H1 (cell line): ENCODE measurements at regions not wholly inside any gene's neighbourhood (a gene's known extent, or its start where the extent isn't known, plus 50 kb on each side); places are given as distances from the start of the nearest gene placed in this dataset.

Source experiments
- CTCF ChIA-PET: fragments of 300-600 bp; sonication (Branson Sonifier 250); formaldehyde crosslinking; loops from one replicate; lab custom pipeline; 2021; ENCODE audit not compliant: partially characterized antibody; lab: Charles Lee
- POLR2A ChIA-PET: fragments of 300-600 bp; sonication (Branson Sonifier 250); formaldehyde crosslinking; loops from one replicate; lab custom pipeline; 2021; ENCODE audit warnings: inconsistent platforms; ENCODE audit not compliant: partially characterized antibody; lab: Charles Lee
- DNase-seq, 2 experiments: peaks; one replicate each; pipeline versions ENCODE4 v3.0.0 to v3.0.0-alpha.2; 2010 to 2022; ENCODE audit warnings: low spot score in 2 of 2, low read depth in 1 of 2, mixed read lengths in 1 of 2
- FAIRE-seq: peaks from 2 replicates; lab custom pipeline; 2011; peaks lifted over from hg19 to GRCh38; lab: Jason Lieb, UNC
- H2AFZ ChIP-seq: 2 replicates; pipeline ENCODE4 v1.8.1; 2012; ENCODE audit warnings: low read length, inconsistent platforms
- H2AK5ac ChIP-seq: 2 replicates; pipeline ENCODE4 v1.6.1; 2013; ENCODE audit warnings: low read depth, low read length
- H2BK120ac ChIP-seq: replicated peaks from 2 replicates; pipeline ENCODE3; 2013; ENCODE audit warnings: low read depth, low read length, inconsistent platforms
- H2BK12ac ChIP-seq: 2 replicates; pipeline ENCODE4 v1.6.1; 2013; ENCODE audit warnings: low read depth, low read length
- H2BK15ac ChIP-seq: 2 replicates; pipeline ENCODE4 v1.6.1; 2013; ENCODE audit warnings: low read length
- H2BK20ac ChIP-seq: 2 replicates; pipeline ENCODE4 v1.6.1; 2013; ENCODE audit warnings: low read length
- H2BK5ac ChIP-seq: 2 replicates; pipeline ENCODE4 v1.6.1; 2013; ENCODE audit warnings: low read depth, low read length
- H3K14ac ChIP-seq: 2 replicates; pipeline ENCODE4 v1.6.1; 2013; ENCODE audit warnings: inconsistent platforms; ENCODE audit not compliant: insufficient read length
- H3K18ac ChIP-seq: 2 replicates; pipeline ENCODE4 v1.6.1; 2013; ENCODE audit warnings: low read length; ENCODE audit errors: extremely low read depth
- H3K23ac ChIP-seq: 2 replicates; pipeline ENCODE4 v1.6.1; 2013; ENCODE audit warnings: inconsistent platforms; ENCODE audit not compliant: insufficient read length
- H3K23me2 ChIP-seq: 2 replicates; pipeline ENCODE4 v1.6.1; 2013; ENCODE audit warnings: low read depth, low read length
- H3K27ac ChIP-seq: 2 replicates; pipeline ENCODE4 v1.6.1; 2011; ENCODE audit warnings: low read depth, low read length, inconsistent platforms
- H3K27me3 ChIP-seq, 4 experiments: replicated peaks in 1 of 4; 1 replicate in 1 of 4; 2 replicates in 3 of 4; pipeline versions ENCODE4 v1.6.1 to v1.8.1; 2011 to 2013; ENCODE audit warnings: low read length in 3 of 4, mild to moderate bottlenecking in 3 of 4, inconsistent platforms in 2 of 4, mixed read lengths in 2 of 4, moderate library complexity in 1 of 4; ENCODE audit not compliant: control insufficient read depth in 3 of 4, insufficient read depth in 3 of 4; ENCODE audit errors: extremely low read depth in 1 of 4
- H3K36me3 ChIP-seq, 4 experiments: 2 replicates each; pipeline versions ENCODE4 v1.6.1 to v1.8.1; 2011 to 2013; ENCODE audit warnings: mild to moderate bottlenecking in 4 of 4, low read length in 3 of 4, moderate library complexity in 2 of 4, control low read depth in 1 of 4, inconsistent platforms in 1 of 4; ENCODE audit not compliant: insufficient read depth in 4 of 4, control insufficient read depth in 2 of 4
- H3K4ac ChIP-seq: replicated peaks from 2 replicates; pipeline ENCODE3; 2013; ENCODE audit warnings: low read length, low read depth, mixed read lengths, inconsistent platforms; ENCODE audit not compliant: insufficient read length
- H3K4me1 ChIP-seq, 4 experiments: replicated peaks in 1 of 4; 1 replicate in 1 of 4; 2 replicates in 3 of 4; pipeline versions ENCODE4 v1.6.1 to v1.8.1; 2011 to 2013; ENCODE audit warnings: low read length in 3 of 4, inconsistent platforms in 2 of 4, mixed read lengths in 1 of 4; ENCODE audit not compliant: insufficient read depth in 4 of 4, control insufficient read depth in 3 of 4
- H3K4me2 ChIP-seq, 2 experiments: 2 replicates each; pipeline versions ENCODE4 v1.6.1 to v1.8.1; 2011 to 2013; ENCODE audit warnings: low read depth in 2 of 2, low read length in 2 of 2, control low read depth in 1 of 2, inconsistent platforms in 1 of 2, mild to moderate bottlenecking in 1 of 2; ENCODE audit not compliant: insufficient read depth in 1 of 2
- H3K4me3 ChIP-seq, 4 experiments: fragments of 200-600, 300-600 bp in 1 of 4; sonication (generic), shearing (Covaris generic), sonication (Bioruptor Twin) in 1 of 4; 2 replicates each; pipeline versions ENCODE4 v1.5.1 to v1.8.1; 2011 to 2016; ENCODE audit warnings: low read length in 4 of 4, low read depth in 3 of 4, control low read depth in 2 of 4, inconsistent platforms in 2 of 4, mild to moderate bottlenecking in 2 of 4, mixed read lengths in 1 of 4, moderate library complexity in 1 of 4; ENCODE audit not compliant: insufficient read depth in 2 of 4; ENCODE audit errors: extremely low read depth in 1 of 4
- H3K56ac ChIP-seq: replicated peaks from 2 replicates; pipeline ENCODE3; 2013; ENCODE audit warnings: low read depth, mild to moderate bottlenecking, mixed read lengths, low read length, inconsistent platforms; ENCODE audit not compliant: insufficient read length
- H3K79me1 ChIP-seq: 2 replicates; pipeline ENCODE4 v1.6.1; 2013; ENCODE audit warnings: low read depth, low read length, control low read depth
- H3K79me2 ChIP-seq, 2 experiments: 2 replicates each; pipeline versions ENCODE4 v1.6.1 to v1.8.1; 2012 to 2013; ENCODE audit warnings: low read length in 2 of 2, mild to moderate bottlenecking in 2 of 2, inconsistent platforms in 1 of 2; ENCODE audit not compliant: insufficient read depth in 2 of 2, control insufficient read depth in 1 of 2
- H3K9ac ChIP-seq, 4 experiments: replicated peaks in 1 of 4; 1 replicate in 1 of 4; 2 replicates in 3 of 4; pipeline versions ENCODE4 v1.6.1 to v1.8.1; 2011 to 2013; ENCODE audit warnings: low read depth in 3 of 4, low read length in 3 of 4, control low read depth in 2 of 4, mild to moderate bottlenecking in 2 of 4, moderate library complexity in 2 of 4, inconsistent platforms in 1 of 4; ENCODE audit errors: extremely low read depth in 1 of 4
- H3K9me3 ChIP-seq, 2 experiments: 2 replicates each; pipeline versions ENCODE4 v1.6.1 to v1.8.1; 2012 to 2013; ENCODE audit warnings: mild to moderate bottlenecking in 2 of 2, moderate library complexity in 2 of 2, control low read depth in 1 of 2, inconsistent platforms in 1 of 2, low read depth in 1 of 2, low read length in 1 of 2, mixed read lengths in 1 of 2; ENCODE audit not compliant: insufficient read depth in 2 of 2
- H4K20me1 ChIP-seq, 2 experiments: replicated peaks in 1 of 2; 2 replicates each; pipeline versions ENCODE3 to v1.8.1; 2011 to 2013; ENCODE audit warnings: inconsistent platforms in 2 of 2, low read length in 2 of 2, mild to moderate bottlenecking in 1 of 2; ENCODE audit not compliant: insufficient read depth in 2 of 2, control insufficient read depth in 1 of 2
- H4K5ac ChIP-seq: 2 replicates; pipeline ENCODE4 v1.6.1; 2013; ENCODE audit warnings: low read length, low read depth, mixed read lengths, inconsistent platforms; ENCODE audit not compliant: insufficient read length
- H4K8ac ChIP-seq: 2 replicates; pipeline ENCODE4 v1.8.0; 2013; ENCODE audit warnings: mild to moderate bottlenecking, moderate library complexity, low read length, inconsistent platforms; ENCODE audit not compliant: insufficient read depth; ENCODE audit errors: extremely low read depth
- H4K91ac ChIP-seq: replicated peaks from 2 replicates; pipeline ENCODE3; 2013; ENCODE audit warnings: low read length, mixed read lengths, inconsistent platforms; ENCODE audit not compliant: insufficient read length
- CBX5 ChIP-seq: fragments of 300-800, 300-1000 bp; sonication (generic); IDR thresholded peaks from 2 replicates; pipeline ENCODE4 v1.7.1; 2016; ENCODE audit warnings: antibody characterized with exemption, low read length, low read depth
- CBX8 ChIP-seq: fragments of 300-800, 300-1000 bp; sonication (generic); IDR thresholded peaks from 2 replicates; pipeline ENCODE4 v1.7.1; 2016; ENCODE audit warnings: low read depth, low read length, borderline replicate concordance
- CHD1 ChIP-seq: IDR thresholded peaks from 2 replicates; pipeline ENCODE4 v1.6.1; 2012; ENCODE audit warnings: low read depth, low read length, improper control_type of control experiment
- CTCF ChIP-seq, 3 experiments: IDR thresholded peaks; 1 replicate in 2 of 3; 2 replicates in 1 of 3; pipeline versions ENCODE4 v1.5.1 to v1.6.1; 2011; ENCODE audit warnings: low read length in 3 of 3, mild to moderate bottlenecking in 3 of 3, inconsistent platforms in 2 of 3, low read depth in 1 of 3, moderate library complexity in 1 of 3; ENCODE audit not compliant: insufficient read depth in 1 of 3; ENCODE audit errors: control extremely low read depth in 1 of 3
- JUN ChIP-seq: IDR thresholded peaks from 2 replicates; pipeline ENCODE4 v1.6.1; 2011; ENCODE audit warnings: low read depth, mild to moderate bottlenecking, improper control_type of control experiment, low read length
- KDM5A ChIP-seq: fragments of 200-600 bp; IDR thresholded peaks from 2 replicates; pipeline ENCODE4 v1.7.1; 2012; ENCODE audit warnings: mild to moderate bottlenecking, low read length, inconsistent platforms, mixed read lengths
- MAX ChIP-seq: IDR thresholded peaks from 2 replicates; pipeline ENCODE4 v1.6.1; 2012; ENCODE audit warnings: inconsistent platforms
- PHF8 ChIP-seq: fragments of 200-600 bp; sonication (generic); conservative IDR thresholded peaks from 2 replicates; pipeline ENCODE4 v1.7.1; 2012; ENCODE audit warnings: low read depth, mild to moderate bottlenecking, inconsistent platforms, low read length, moderate library complexity
- SAP30 ChIP-seq: fragments of 300-600 bp; sonication (generic); IDR thresholded peaks from 2 replicates; pipeline ENCODE4 v1.7.1; 2012; ENCODE audit warnings: low read length, moderate library complexity, mild to moderate bottlenecking, inconsistent platforms; ENCODE audit not compliant: insufficient read depth, insufficient replicate concordance
- SP2 ChIP-seq: IDR thresholded peaks from 2 replicates; pipeline ENCODE4 v1.6.1; 2012; ENCODE audit warnings: mild to moderate bottlenecking, low read length, inconsistent platforms
- TAF7 ChIP-seq: optimal IDR thresholded peaks from 2 replicates; pipeline ENCODE3; 2011; ENCODE audit warnings: low read depth, mild to moderate bottlenecking, inconsistent platforms, low read length, moderate library complexity, borderline replicate concordance
- TEAD4 ChIP-seq: IDR thresholded peaks from 2 replicates; pipeline ENCODE4 v1.6.1; 2012; ENCODE audit warnings: low read depth, low read length, inconsistent platforms, mixed read lengths
- WGBS, 2 experiments: shearing (Covaris generic) in 1 of 2; methylation state at CpG; one replicate each; pipeline versions ENCODE4 v1.1.6 to v1.1.7; 2013 to 2015; ENCODE audit warnings: low lambda C conversion rate in 2 of 2, mixed read lengths in 2 of 2, inconsistent platforms in 1 of 2, low coverage in 1 of 2, missing lambda C conversion rate in 1 of 2; ENCODE audit not compliant: insufficient replicate concordance in 2 of 2, insufficient coverage in 1 of 2, insufficient read length in 1 of 2; ENCODE audit errors: extremely low coverage in 1 of 2, missing lambda C conversion rate in 1 of 2; 5-methylcytosine and 5-hydroxymethylcytosine counted together

- Histone ChIP-seq H2BK12ac (no peak overlapping the region), H2BK5ac (no peak overlapping the region), H3K4me1 (no peaks in the 10 kb centered on the region), H3K4me2 (no peak overlapping the region), H3K56ac (no peak overlapping the region), H4K8ac (no peak overlapping the region), H2BK120ac (no peak overlapping the region), H2AK5ac (no peak overlapping the region), H3K23ac (no peak overlapping the region), H3K79me2 (no peaks in the 10 kb centered on the region), H3K23me2 (no peaks in the 10 kb centered on the region), H3K36me3 (no peaks in the 10 kb centered on the region), H4K20me1 (no peaks in the 10 kb centered on the region), H3K18ac (no peak overlapping the region), H4K5ac (no peak overlapping the region), H3K4ac (no peak overlapping the region), H2BK20ac (no peak overlapping the region), H3K4me3 (no peak overlapping the region), H4K91ac (no peak overlapping the region), H3K79me1 (no peaks in the 10 kb centered on the region), H3K14ac (no peak overlapping the region), H3K27ac (no peak overlapping the region), H2BK15ac (no peak overlapping the region), H3K9me3 (peaks cover 0 to 3% of the 10 kb centered on the region in 2 experiments; a peak in 2 of 4 replicates), H2AFZ (no peak overlapping the region), H3K27me3 (no peaks in the 10 kb centered on the region), H3K9ac (no peak overlapping the region)
- FAIRE-seq (no peak), DNase-seq (no peak)
- CTCF ChIA-PET, result interaction anchor here (0.6 to 1.4 kb wide), 3 partner anchors 9 to 130 kb away, joined by 3 to 7 read pairs (median 6); no protein-coding TSS in a partner anchor
- POLR2A ChIA-PET, result no interaction called here
- 92% methylated on average over 2 of the region's 2 CpGs; no CpG with 5 or more reads in 1 of the 2 experiments for WGBS, 2 experiments
- TF ChIP-seq CHD1 (no peak), CBX5 (no peak), CBX8 (no peak), TAF7 (no peak), KDM5A (no peak), MAX (no peak), CTCF (IDR thresholded peaks at IDR 0.05; ENCODE audit: control extremely low read depth in 1 of 3, insufficient read depth in 1 of 3, low read depth in 1 of 3, low read length in 3 of 3) (no peak), TEAD4 (no peak), SAP30 (no peak), PHF8 (no peak), JUN (no peak), SP2 (no peak)
Measured at GRCh38 chr7:98702021-98702420, 84.9 kb downstream of the NPTX2 start.
